ENCODE measurements at regions not wholly inside any gene's neighbourhood (a gene's known extent, or its start where the extent isn't known, plus 50 kb on each side); places are given as distances from the start of the nearest gene placed in this dataset.

DNA sequence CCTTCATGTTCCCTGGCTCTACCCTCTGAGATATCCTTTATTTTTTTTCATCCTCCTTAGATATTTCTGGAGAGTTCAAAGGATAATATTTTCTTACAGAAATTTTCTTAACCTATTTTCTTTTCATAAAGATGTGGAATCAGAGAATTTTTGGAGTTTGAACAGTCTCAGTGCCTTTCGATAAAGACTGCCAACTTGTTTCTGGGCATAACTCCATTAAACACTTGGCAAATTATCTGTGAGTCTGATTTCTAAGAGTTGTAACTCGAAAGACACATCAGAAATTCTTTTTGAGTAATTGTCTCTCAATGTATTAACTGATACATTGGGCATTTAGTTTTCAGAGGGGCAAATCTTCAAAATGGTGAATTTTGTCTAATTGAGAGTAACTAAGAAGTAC lies 1255.6 kb downstream of the NCAM2 start:
- Histone ChIP-seq H3K4me3 (no peak overlapping the region), H3K27me3 (no peaks in the 10 kb centered on the region), H3K4me1 (no peaks in the 10 kb centered on the region), H3K9me3 (no peaks in the 10 kb centered on the region), H3K36me3 (no peaks in the 10 kb centered on the region), H3K27ac (no peak overlapping the region)
- intact Hi-C loops (cut with DNase I; ENCODE audit: low total_unique reads), result no loop called here
- DNase-seq, result no peak
- TF ChIP-seq, protein P1, sequence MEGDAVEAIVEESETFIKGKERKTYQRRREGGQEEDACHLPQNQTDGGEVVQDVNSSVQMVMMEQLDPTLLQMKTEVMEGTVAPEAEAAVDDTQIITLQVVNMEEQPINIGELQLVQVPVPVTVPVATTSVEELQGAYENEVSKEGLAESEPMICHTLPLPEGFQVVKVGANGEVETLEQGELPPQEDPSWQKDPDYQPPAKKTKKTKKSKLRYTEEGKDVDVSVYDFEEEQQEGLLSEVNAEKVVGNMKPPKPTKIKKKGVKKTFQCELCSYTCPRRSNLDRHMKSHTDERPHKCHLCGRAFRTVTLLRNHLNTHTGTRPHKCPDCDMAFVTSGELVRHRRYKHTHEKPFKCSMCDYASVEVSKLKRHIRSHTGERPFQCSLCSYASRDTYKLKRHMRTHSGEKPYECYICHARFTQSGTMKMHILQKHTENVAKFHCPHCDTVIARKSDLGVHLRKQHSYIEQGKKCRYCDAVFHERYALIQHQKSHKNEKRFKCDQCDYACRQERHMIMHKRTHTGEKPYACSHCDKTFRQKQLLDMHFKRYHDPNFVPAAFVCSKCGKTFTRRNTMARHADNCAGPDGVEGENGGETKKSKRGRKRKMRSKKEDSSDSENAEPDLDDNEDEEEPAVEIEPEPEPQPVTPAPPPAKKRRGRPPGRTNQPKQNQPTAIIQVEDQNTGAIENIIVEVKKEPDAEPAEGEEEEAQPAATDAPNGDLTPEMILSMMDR (IDR thresholded peaks at IDR 0.05), result no peak
- no peak for TF ChIP-seq POLR2A (IDR thresholded peaks at IDR 0.05)

DNA sequence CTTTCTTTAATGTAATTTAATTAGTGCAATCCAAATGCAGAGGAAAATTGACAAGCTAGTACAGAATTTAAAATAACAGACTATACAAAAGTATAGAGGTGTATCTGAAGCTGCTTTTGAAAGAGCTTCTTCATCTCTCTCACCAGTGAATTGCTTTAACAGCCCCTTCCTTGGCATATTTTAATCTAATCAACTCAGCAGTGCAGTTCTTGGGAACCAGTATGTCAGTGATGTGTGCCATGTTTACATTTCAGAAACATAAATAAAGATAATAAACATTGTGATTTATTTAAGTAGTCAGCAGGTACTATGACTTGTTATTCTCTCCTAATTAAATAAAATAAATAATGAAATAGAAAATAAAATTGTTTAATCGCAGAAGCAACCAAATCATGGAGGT lies 1260.6 kb downstream of the NCAM2 start:
- no peak for TF ChIP-seq POLR2A (IDR thresholded peaks at IDR 0.05)
- TF ChIP-seq, protein P1 (IDR thresholded peaks at IDR 0.05), result no peak
- Histone ChIP-seq H3K4me3 (no peak overlapping the region), H3K27me3 (no peaks in the 10 kb centered on the region), H3K27ac (no peak overlapping the region), H3K4me1 (no peaks in the 10 kb centered on the region), H3K36me3 (no peaks in the 10 kb centered on the region), H3K9me3 (no peaks in the 10 kb centered on the region)
- intact Hi-C loops (cut with DNase I; ENCODE audit: low total_unique reads), result no loop called here
- DNase-seq, result no peak

DNA sequence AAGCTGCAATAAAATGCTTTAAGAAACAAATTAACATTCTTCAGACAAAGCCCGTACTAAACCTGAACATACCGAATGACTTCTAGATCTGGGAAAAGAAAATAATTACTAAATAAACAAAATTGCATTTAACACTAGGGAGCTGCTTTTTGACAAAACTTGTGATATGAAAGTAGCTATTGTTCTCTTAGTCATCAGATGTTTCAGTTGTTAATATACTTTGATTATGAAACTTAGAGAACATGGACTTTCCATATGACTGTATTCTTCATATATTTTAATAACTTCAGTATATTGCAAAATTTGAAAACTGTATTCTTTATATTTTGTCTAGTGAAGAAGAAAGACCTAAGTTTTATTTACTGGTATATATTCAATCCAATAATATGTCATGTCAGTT lies 1262.1 kb downstream of the NCAM2 start:
- Histone ChIP-seq H3K36me3 (no peaks in the 10 kb centered on the region), H3K9me3 (no peaks in the 10 kb centered on the region), H3K27ac (no peak overlapping the region), H3K4me1 (no peaks in the 10 kb centered on the region), H3K27me3 (no peaks in the 10 kb centered on the region), H3K4me3 (no peak overlapping the region)
- TF ChIP-seq, protein P1 (IDR thresholded peaks at IDR 0.05), result no peak
- no peak for TF ChIP-seq POLR2A (IDR thresholded peaks at IDR 0.05)
- DNase-seq, result no peak
- intact Hi-C loops (cut with DNase I; ENCODE audit: low total_unique reads), result no loop called here

DNA sequence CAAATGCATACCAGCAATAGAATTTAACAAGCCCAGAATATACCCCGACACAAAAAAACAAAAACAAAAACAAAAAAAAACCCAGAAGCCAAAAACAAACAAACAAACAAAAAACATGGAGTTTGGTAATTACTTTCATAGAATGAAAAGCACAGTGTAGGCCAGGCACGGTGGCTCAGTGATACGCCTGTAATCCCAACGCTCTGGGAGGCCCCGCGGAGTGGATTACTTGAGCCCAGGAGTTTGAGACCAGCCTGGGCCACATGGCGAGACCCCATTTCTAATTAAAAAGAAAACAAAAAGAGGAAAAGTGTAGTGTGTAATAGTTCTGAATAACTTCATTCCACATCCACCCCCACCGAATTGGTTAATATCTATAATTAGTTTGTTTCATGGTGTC lies 1265.7 kb downstream of the NCAM2 start:
- intact Hi-C loops (cut with DNase I; ENCODE audit: low total_unique reads), result no loop called here
- no peaks in the 10 kb centered on the region for H3K9me3 ChIP-seq
- H3K27me3 ChIP-seq, result no peaks in the 10 kb centered on the region
- no peak overlapping the region for H3K4me3 ChIP-seq
- H3K4me1 ChIP-seq, result no peaks in the 10 kb centered on the region
- H3K27ac ChIP-seq, result no peak overlapping the region
- no peak for TF ChIP-seq POLR2A (IDR thresholded peaks at IDR 0.05)
- TF ChIP-seq, protein P1 (IDR thresholded peaks at IDR 0.05), result no peak
- H3K36me3 ChIP-seq, result no peaks in the 10 kb centered on the region
- DNase-seq, result no peak

DNA sequence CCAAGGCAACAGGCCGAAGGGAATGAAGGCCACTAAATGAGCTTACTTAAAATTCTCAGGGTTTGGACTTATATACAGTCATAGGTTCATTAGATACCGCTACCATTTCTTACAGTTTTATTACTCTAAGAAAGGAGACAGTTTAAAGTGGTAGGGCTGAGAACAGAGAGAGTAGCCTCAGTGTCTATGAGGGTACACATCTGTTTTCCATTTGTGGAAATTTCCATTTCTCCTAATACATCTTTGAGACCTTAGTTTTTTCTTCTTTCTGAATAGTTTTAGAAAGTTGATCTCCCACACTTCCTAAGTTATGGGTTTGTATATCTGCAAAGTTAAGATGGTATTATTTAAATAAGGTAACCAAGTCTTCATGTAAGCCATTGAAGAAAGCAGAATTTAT lies 1279.1 kb downstream of the NCAM2 start:
- H3K9me3 ChIP-seq, result no peaks in the 10 kb centered on the region
- no peaks in the 10 kb centered on the region for H3K27me3 ChIP-seq
- intact Hi-C loops (cut with DNase I; ENCODE audit: low total_unique reads), result no loop called here
- no peak overlapping the region for H3K4me3 ChIP-seq
- TF ChIP-seq, protein P1 (IDR thresholded peaks at IDR 0.05), result no peak
- TF ChIP-seq POLR2A (IDR thresholded peaks at IDR 0.05), result no peak
- no peaks in the 10 kb centered on the region for H3K4me1 ChIP-seq
- H3K27ac ChIP-seq, result no peak overlapping the region
- DNase-seq, result no peak
- no peaks in the 10 kb centered on the region for H3K36me3 ChIP-seq

Data from uterus (tissue), 3 donors.